Mucosa of descending colon (tissue), 3 donors: ENCODE measurements at regions not wholly inside any gene's neighbourhood (a gene's known extent, or its start where the extent isn't known, plus 50 kb on each side); places are given as distances from the start of the nearest gene placed in this dataset.

Source experiments
- ATAC-seq: fragments of 200-7000 bp; cut with Tn5 transposase; one replicate; pipeline ENCODE4 v1.9.1; 2020; ENCODE audit warnings: mild to moderate bottlenecking, moderate library complexity
- DNase-seq, 3 donors: peaks; one replicate each; pipeline ENCODE4 v3.0.0-alpha.2; 2020
- H3K36me3 ChIP-seq: fragments of 200-600 bp; one replicate; pipeline ENCODE4 v1.8.0; 2021; ENCODE audit warnings: low read depth, mild to moderate bottlenecking
- H3K4me1 ChIP-seq: fragments of 200-600 bp; one replicate; pipeline ENCODE4 v1.8.0; 2021; ENCODE audit warnings: low read depth, mild to moderate bottlenecking
- H3K4me3 ChIP-seq: fragments of 200-600 bp; one replicate; pipeline ENCODE4 v1.8.0; 2021; ENCODE audit warnings: mild to moderate bottlenecking
- H3K9me3 ChIP-seq: fragments of 200-600 bp; one replicate; pipeline ENCODE4 v1.8.0; 2021; ENCODE audit warnings: mild to moderate bottlenecking
- CTCF ChIP-seq: fragments of 200-600 bp; IDR thresholded peaks from one replicate; pipeline ENCODE4 v1.8.0; 2022; ENCODE audit warnings: antibody characterized with exemption, mild to moderate bottlenecking
- intact Hi-C, 2 donors: fragments of 100-400 bp; cut with DNase I in 1 of 2; cut with micrococcal nuclease in 1 of 2; formaldehyde crosslinking; loops; one replicate each; pipeline versions ENCODE4 v1.11.0 to v1.11.1; 2022; cut with DNase I, micrococcal nuclease
- donor health status: DM: no; HTN: no; CAD: no; lungs with moderate emphysema.
- donor health status: DM: no; HTN: no; CAD: no.
- donor health status: DM: no; HTN: yes; CAD: no.

- intact Hi-C loops: no loop called here
- no peak for TF ChIP-seq CTCF
- Histone ChIP-seq H3K4me3 (no peak overlapping the region), H3K36me3 (no peaks in the 10 kb centered on the region), H3K9me3 (peaks cover 7% of the 10 kb centered on the region), H3K4me1 (no peaks in the 10 kb centered on the region)
- ATAC-seq (no peak), DNase-seq (no peak)
Measured at GRCh38 chr9:27712806-27713205, 139.5 kb upstream of the C9orf72 start.

DNA sequence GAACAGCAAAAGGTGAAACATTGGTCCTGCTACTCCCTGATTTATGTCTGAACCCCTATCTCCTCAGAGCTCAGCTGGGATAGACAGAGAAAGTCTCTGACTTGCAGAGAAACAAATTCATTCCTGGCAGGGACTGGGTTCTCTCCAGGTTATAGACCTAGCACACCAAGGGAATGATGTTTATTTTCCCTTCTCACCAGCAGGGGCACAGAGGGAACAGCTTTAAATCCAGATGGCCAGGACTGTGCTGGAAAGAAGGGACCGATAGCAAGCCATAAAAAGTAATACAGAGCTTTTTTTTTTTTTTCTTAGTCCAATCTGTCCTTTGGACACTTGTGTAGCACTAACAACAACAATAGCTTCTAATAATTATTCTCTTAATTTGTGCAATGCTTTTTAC lies 141.1 kb upstream of the C9orf72 start:
- no peak for DNase-seq

GRCh38 chr9:27715651-27716050 lies 142.4 kb upstream of the C9orf72 start:
- Histone ChIP-seq H3K9me3 (no peaks in the 10 kb centered on the region), H3K4me3 (no peak overlapping the region), H3K36me3 (no peaks in the 10 kb centered on the region), H3K4me1 (no peaks in the 10 kb centered on the region)
- intact Hi-C loops: no loop called here
- ATAC-seq (no peak), DNase-seq (peak in 1 of 3 donors; percentile 33)
- TF ChIP-seq CTCF: no peak

More for the DNA sequence above, 141.1 kb upstream of the C9orf72 start:
- TF ChIP-seq CTCF: no peak
- no peaks in the 10 kb centered on the region for H3K4me1 ChIP-seq
- intact Hi-C loops: no loop called here
- no peak overlapping the region for H3K4me3 ChIP-seq
- H3K9me3 ChIP-seq: no peaks in the 10 kb centered on the region
- no peak for ATAC-seq
- H3K36me3 ChIP-seq: no peaks in the 10 kb centered on the region

DNA sequence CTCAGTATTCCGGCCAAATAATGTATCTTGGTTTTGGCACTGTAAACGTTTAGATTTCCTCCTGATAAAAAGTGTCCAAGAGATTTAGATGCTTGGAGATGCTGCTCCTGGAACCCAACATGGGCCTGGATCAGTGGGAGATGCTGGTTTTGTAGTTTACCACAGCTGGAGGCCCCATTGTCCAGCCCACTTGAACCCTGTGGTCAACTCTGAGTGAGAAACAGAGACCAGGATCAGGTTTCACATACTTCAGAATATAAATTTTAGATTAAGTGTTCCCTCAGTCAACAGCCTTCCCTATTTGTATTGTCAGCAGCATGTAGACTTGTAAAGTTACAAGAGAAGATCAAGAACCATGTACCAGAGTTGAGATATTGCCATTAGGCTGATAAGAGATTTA lies 144.7 kb upstream of the C9orf72 start:
- Histone ChIP-seq H3K36me3 (no peaks in the 10 kb centered on the region), H3K9me3 (no peaks in the 10 kb centered on the region), H3K4me3 (no peak overlapping the region), H3K4me1 (no peaks in the 10 kb centered on the region)
- intact Hi-C loops: no loop called here
- ATAC-seq (no peak), DNase-seq (no peak)
- no peak for TF ChIP-seq CTCF

GRCh38 chr9:27719711-27720110 lies 146.4 kb upstream of the C9orf72 start:
- no peaks in the 10 kb centered on the region for H3K9me3 ChIP-seq
- H3K36me3 ChIP-seq: no peaks in the 10 kb centered on the region
- DNase-seq (no peak), ATAC-seq (no peak)
- no peak for TF ChIP-seq CTCF
- intact Hi-C loops: loop anchor here in 1 of 2 donors (10.0 kb wide), 1 partner anchor 355 kb away; no protein-coding TSS in a partner anchor
- H3K4me3 ChIP-seq: no peak overlapping the region
- no peaks in the 10 kb centered on the region for H3K4me1 ChIP-seq

- Histone ChIP-seq H3K9me3 (no peaks in the 10 kb centered on the region), H3K36me3 (no peaks in the 10 kb centered on the region), H3K4me3 (no peak overlapping the region), H3K4me1 (no peaks in the 10 kb centered on the region)
- no peak for ATAC-seq
- intact Hi-C loops: loop anchor here in 1 of 2 donors (10.0 kb wide), 1 partner anchor 352 kb away; no protein-coding TSS in a partner anchor
- no peak for TF ChIP-seq CTCF
- DNase-seq: no peak
Measured at GRCh38 chr9:27722866-27723265, 149.6 kb upstream of the C9orf72 start.
